CD4-positive, alpha-beta T cell treated with Interleukin-6 at 100 ng/mL for 8 hours (primary cell): ENCODE measurements at regions not wholly inside any gene's neighbourhood (a gene's known extent, or its start where the extent isn't known, plus 50 kb on each side); places are given as distances from the start of the nearest gene placed in this dataset.
"Not testable (repeated sequence)": the region's sequence is repeated elsewhere in the genome, so short reads cannot be mapped to it uniquely, and the experiment has no call there.

Experiments
- DNase-seq: peaks from one replicate; pipeline ENCODE4 v3.0.0-alpha.2; 2020; ENCODE audit warnings: mixed read lengths, low spot score

DNA sequence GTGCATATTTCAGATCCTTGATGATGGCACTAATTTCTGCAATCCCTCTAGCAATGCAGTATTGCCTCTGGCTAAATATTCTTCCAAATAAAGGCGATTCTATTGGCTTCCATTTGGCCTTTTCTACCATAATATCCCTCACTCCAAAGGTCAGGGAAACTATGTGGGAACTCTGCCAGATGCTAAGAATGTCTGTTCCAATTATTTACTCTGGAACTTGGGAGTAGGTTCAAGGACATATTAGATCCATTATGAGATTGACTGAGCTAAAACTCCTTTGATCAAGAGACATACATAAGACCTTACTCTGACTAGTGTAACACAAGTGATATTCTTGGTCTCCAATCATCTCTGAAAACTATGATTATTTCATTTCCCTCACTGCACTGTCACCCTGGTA, 674.5 kb upstream of the NECTIN3 start:
- DNase-seq = no peak

DNA sequence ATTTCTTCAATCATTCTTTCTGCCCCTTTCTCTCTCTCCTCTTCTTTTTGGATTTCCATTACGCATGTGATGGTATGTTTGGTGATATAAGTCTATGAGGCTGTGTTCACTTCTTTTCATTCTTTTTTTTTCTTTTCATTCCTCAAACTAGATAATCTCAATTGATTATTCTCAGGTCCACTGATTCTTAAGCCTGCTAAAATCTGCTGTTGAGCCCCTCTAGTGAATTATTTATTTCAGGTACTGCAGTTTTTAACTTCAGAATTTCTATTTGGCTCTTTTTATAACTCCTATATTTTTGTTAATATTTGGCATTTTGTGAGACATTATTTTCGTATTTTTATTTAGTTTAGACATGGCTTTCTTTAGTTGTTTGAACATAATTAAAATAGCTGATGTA, 671.3 kb upstream of the NECTIN3 start:
- no peak for DNase-seq

DNA sequence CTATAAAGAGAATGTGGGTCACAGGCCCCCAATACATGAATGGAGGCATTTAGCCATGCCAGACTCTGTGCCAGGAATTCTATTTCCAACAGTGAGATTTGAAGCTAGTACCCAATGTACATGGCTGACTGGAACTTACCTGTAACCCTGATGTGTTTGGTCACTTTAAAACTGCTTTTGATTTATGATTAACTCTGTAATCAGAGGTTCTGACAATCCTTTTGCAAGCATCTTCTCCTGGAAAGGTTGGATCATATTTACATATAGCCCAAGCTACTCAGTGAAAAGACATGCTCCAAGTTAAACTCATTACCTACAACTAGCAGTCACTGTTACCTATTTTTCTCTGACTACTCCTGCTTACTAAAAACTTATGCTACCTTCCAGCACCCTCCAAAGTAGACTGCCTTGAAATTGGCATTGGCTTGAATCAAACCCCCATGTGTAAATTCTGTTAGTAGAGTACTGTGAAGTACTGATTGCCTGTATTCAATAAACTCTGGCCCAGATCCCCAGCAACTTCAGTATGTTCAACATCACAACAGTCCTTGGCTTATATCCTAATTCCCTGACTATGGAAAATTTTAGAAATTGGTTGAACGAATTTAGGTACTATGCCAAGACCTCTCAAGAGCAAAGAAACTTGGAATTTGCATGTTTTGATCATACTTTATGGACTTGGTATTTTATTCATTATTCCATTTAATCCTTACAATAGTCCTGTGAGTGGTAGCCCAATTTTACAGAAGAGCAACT, 665.6 kb upstream of the NECTIN3 start:
- no peak for DNase-seq

DNA sequence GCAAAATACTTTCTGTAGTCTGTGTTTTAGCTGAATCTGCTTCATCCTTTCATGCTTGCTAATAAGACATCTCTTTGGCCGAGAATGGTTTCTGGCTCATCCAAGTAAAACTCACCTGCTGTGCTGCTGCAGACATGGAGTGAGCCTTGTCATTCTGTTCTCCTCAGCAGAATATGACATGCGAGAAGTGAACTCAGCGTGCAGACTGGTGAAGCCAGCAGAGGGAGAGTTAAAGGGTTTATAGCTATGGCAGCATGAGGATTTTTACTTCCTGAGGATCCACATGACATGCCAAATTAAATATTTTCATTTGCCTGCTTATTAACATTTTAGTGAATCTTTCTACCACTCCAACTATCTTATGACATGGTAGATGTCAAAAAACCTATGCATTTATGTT, 658.4 kb upstream of the NECTIN3 start:
- DNase-seq = no peak

DNA sequence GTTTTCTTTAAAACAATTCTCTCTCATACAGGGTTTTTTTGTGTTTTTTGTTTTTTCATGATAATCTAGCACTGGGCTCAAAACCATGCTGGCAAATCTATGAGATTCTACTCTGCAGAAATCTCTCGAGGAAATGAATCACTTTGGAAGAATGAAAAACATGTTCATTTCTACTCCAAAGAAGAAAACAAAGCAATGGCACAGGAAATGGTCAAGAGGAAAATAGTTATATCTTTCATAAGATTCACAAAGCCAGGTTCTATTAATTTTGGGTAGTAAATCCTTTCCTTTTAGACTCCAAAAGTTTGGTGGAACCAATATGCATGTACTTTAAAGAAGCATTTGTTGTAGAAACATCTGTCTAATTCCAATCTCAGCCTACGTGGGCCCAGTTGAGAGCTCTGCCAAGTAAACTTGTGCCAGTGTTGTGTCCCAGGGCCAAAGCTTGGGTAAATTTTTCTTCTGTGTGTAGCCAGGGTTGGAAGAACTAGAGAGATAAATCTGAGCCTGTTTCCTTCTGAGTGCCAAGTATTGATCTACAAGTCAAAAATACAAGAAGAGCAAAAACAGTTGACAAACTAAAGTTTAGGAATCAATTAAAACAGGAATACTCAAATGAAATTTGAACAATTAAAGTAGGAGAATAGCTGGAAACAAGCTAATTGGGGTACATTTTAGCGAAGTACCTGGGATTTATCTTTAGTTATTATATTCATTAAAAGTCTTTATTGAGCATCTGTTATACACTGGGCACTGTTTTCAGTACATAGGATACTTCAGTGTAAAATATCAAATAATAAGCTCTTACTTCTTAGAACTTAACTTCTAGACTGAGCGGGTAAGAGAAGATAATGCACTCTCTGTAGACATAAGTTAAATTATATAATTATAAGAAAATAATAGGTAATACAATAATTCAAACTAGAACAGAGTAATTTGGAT, 657.5 kb upstream of the NECTIN3 start:
- no peak for DNase-seq

DNA sequence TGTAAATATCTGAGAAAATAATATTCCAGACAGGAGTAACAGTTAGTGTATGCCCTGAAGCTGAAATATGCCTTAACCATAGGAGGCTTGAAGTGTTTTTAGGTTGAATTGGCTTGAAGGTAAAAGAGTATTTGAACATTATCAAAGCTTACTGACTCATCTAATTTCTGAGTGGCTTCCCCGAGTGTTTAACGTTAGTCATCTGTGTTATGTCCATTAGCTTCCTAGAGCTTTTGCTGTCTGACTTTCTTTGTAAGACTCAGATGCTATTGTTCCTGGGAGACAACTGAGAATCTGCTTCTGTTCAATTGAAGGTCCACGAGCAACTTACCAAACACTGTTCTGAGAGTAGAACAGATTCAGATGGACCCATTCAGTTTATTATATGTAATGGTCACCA, 656.8 kb upstream of the NECTIN3 start:
- DNase-seq = no peak

DNA sequence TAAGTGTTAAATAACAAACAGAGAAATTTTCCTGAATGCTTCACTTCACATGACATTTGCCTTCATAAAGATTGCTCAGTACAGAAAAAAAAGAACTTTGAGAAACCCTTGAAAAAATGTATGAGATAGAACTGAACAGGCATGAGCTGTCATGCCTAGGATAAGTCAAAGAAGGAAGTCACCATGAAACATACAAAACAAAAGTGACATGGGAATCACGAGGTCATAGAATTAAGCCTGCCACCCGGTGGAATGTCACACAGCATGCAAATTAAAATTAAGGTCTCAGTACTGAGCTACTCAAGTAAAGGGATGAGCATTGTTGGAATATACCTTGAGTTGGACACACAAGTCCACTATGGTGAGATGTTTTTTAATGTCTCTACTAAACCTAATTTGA, 652.5 kb upstream of the NECTIN3 start:
- DNase-seq = no peak

DNA sequence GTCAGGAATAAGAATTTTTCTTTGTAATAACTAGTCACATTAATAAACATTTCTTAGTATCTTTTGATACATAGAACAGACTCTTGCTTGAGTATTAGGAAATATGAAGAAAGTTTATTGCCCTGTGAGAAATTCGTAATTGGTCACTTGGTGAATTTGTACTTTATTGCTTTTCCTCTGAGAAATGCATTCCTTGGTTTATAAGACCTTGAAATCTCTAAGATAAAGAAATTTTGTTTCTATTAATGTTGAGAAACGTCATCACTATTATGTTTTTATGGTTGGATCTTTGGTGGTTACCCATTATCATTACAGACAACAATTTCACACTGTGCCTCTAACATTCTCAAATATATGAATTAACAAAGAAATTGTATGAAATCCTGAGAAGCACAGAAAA, 652.0 kb upstream of the NECTIN3 start:
- DNase-seq = no peak

DNA sequence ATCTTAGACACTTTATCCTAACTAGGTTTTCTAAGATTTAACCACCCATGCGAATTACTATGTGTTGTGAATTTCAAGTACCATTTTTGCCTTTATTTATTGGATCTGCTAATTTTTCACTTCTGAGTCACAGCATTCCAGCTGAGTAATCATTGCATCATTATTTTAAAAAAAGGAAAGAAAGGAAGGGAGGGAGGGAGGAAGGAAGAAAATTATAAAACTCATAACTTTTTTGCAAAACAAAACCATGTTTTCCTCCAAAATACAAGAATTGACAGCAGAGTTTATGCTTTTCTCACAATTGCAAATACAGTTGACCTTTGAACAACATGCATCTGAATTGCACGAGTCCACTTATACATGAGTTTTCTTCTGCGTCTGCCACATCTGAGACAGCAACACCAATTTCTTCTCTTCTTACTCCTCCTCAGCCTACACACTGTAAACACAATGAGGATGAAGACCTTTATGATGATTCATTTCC, 651.4 kb upstream of the NECTIN3 start:
- no peak for DNase-seq

DNA sequence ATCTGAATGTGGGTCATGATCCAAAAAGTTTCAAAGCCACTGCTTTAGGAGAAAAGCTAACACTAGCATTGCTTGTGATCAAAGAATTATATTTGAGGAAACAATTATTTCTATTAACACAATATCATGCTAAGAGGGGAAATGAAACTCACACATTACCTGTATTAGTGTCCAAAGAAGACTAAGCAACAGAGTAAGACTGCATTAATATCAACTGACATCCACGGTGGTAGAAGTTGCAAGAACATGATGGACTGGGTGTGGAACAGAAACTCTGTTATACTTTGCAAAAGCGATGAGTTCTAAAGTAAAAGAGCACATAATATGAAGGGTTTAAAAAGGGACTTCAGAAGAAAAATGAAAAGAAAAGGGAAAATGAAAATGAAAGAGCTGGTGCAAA, 648.3 kb upstream of the NECTIN3 start:
- no peak for DNase-seq

DNA sequence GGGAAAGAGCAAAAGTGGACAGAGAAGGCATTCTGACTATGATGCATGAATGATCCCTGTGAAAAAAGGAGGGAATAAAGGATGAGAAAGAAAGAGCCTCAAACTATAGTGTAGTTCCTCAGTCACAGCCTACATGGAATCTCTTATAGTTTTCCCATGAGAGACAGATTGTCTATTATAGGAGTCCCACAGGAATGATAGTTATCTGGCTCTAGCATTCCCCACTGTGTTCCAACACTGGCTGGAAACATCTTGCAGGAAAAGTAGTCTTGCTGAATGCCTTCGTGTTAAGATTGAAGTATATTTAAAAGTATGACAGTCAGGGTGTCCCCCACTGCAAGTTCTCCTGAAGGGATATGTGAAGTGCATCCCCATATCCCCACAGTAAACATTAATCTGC, 641.5 kb upstream of the NECTIN3 start:
- DNase-seq = no peak

DNA sequence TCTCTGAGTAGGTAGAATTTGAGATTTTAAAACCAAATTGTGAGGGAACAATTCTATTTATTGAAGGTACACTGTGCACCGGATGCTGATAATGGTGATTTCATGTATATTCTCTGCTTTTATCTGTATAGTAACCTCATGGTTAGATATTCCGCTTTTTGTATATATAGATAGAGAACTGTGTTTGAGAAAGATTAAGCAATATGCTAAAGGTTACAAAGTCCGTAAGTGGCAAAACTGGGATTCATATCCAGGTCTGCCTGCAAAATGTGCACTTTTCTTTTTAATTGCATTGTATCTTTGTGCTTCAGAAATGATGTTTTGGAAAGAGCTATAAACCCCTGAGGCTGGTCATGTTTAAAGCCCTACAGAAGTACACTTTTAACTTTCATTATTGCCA, 635.4 kb upstream of the NECTIN3 start:
- no peak for DNase-seq

DNA sequence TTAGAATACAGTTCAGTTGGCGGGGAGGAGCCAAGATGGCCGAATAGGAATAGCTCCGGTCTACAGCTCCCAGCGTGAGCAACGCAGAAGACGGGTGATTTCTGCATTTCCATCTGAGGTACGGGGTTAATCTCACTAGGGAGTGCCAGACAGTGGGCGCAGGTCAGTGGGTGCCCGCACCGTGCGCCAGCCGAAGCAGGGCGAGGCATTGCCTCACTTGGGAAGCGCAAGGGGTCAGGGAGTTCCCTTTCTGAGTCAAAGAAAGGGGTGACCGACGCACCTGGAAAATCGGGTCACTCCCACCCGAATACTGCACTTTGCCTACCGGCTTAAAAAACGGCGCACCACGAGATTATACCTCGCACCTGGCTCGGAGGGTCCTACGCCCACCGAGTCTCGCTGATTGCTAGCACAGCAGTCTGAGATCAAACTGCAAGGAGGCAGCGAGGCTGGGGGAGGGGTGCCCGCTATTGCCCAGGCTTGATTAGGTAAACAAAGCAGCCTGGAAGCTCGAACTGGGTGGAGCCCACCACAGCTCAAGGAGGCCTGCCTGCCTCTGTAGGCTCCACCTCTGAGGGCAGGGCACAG, 631.5 kb upstream of the NECTIN3 start:
- not testable (repeated sequence) for DNase-seq

DNA sequence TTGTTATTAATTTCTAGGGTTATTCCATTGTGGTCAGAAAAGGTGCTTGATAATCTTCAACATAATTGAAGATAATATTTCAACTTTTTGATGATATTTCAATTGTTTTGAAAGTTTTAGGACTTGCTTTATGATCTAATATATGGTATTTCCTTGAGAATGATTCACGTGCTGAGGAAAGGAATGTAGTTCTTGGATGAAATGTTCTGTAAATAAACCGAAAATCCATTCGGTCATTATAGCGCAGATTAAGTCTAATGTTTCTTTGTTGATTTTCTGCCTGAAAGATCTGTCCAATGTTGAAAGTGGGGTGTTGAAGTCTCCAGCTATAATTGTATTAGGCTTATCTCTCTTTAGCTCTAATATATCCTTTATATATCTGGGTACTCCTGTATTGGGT, 617.5 kb upstream of the NECTIN3 start:
- no peak for DNase-seq

DNA sequence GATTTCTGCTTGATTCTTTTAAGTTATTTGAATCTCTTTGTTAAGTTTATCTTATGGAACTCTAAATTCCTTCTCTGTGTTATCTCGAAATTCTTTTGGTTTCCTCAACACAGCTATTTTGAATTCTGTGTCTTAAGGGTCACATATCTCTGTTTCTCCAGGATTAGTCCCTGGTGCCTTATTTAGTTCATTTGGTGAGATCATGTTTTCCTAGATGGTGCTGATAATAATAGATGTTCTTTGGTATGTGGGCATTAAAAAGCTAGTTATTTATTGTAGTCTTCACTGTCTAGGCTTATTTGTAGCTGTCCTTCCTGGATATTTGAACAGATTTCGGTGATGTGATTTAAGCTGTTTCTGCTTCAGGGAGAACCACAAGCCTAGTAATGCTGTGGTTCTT, 615.6 kb upstream of the NECTIN3 start:
- DNase-seq = no peak

DNA sequence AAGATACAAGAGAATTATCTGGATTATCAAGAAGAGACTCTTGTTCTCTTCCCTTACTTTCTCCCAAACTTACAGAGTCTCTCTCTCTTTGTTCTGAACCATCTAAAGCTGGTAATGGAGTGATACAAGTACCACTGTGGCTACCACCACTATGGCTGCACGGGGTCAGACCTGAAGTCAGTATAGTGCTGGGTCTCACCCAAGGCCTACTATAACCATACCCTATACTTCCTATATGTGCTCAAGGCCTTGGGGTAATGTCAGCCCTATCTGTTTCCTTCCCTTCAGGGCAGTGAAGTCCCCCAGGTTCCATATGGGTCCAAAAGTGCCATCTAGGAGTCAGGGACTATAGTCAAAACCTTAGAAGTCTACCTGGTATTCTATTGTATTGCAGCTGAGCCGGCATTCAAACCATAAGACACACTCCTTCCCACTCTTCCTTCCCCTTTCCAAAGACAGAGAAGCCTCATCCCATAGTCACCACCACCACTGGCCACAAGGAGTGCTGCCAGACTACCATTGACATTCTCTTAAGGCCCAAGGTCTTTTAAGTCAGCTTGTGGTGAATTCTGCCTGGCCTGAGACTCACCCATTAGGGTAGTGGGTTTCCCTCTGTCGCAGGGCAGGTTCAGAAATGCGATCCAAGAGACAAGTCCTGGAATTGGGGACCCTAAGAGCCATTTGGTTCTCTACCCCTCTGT, 615.0 kb upstream of the NECTIN3 start:
- DNase-seq = no peak

DNA sequence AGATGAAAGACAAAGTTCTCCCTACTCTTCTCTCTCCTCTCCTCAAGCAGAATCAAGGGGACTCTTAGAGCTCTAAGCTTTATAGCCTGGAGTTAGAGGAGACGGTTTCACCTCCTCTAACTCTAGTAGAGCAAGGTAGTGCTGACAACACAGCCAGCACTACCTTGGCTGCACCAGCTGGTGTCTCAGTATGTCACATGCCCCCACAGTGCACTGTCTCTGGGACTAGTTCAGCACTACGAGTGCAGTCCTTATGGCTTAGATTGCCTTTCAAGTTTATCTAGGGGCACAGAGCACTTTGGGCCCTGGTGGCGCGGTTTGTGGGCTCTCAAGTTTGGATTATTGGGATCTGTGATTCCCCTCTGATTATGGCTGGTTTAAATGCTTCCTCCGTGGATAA, 614.1 kb upstream of the NECTIN3 start:
- DNase-seq = no peak

DNA sequence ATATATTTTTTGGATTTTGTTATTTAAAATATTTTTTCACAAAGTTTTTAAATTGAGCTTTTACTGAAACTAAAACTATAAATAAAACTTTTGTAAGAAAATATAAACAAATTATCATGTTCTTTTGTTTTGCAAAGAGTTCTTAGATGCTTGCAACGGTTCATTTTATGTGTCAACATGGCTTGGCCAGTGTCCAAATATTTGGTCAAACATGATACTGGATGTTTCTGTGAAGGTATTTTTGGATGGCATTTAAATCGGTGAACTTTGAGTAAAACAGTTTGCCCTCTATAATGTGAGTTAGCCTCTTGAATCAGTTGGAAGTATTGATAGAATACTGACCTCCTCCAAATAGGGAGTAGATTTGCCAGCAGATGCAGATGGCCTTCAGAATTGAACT, 612.6 kb upstream of the NECTIN3 start:
- DNase-seq = no peak

DNA sequence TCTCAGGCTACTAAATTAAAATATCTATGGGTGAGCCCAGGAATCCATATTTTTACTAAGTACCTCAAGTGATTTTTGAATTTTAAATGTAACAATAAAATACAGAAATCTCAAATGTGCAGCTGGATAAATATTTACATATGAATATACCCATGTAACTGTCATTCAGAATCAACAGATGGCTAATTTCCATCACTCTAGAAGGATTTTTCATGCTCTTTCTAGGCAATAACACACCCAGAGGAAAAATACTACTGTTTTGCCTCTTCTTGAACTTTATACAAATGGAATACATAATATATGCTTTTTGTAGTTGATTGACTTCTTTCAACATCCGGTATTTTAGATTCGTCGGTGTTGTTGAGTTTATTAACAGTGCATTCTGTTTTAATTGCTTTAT, 601.3 kb upstream of the NECTIN3 start:
- DNase-seq = no peak

DNA sequence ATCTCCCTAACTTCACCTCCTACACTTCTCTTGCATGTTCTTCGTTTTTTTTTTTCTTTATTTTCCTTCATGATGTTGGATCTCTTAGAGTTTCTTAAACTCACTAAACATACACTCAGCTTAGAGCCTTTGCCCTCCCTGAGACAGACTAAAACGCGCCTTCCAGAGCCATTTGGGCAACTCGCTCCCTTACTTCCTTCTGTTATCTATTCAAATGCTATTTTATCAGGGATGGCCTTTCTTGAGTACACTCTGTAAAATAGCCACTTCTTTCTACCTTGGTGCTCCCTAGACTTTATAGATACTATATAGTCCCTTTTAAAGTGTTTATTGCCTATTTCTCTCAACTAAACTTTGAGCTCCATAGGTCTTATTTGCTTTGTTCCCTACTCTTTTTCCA, 598.2 kb upstream of the NECTIN3 start:
- DNase-seq = no peak

DNA sequence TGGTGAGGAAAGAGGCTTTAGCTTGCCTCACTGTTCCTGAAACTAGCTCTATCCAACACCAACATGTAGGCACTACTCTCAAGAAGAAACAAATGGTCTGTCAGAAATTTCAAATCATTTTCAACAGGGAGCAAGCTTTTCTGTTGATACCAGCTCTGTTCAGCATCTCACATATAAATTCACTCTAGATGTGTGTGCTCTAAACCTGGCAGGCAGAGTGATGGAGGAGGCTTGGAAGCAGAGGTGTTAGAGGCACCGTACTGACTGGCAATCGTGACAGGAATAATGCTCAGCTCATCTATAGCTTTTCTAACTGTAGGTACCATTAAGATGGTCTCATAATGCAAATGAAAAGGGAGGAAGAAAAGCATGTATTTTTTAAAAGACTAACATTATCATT, 597.2 kb upstream of the NECTIN3 start:
- DNase-seq = no peak

DNA sequence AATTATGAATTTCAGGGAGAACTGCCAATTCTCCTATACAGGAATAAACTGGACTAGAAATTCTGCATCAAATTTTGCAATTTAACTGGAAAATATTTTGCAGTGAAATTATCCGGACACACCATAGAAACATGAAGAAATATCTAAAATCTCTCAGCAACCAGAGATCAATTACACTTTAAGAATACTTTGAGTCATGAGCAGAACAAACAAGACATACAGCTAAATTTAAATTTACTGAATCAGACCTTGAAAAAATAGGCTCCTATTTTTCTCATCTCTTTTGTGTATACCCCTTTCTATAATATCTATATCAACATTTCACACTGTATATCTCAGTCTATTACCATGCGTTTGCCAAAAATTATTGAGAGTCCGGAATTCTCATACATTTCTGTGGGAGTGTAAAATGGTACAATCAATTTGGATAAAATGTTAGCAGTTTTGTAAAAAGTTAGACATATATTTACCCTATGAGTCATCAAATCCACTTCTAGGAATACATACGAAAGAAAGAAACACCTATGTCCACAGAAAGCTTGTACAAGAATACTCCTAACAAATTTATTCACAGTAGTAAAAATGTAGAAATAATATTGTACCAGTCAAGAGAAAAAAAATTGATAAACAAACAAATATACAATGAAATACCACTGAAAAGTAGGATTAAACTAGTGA, 593.1 kb upstream of the NECTIN3 start:
- DNase-seq = no peak
